RCC 7860 (cell line): ENCODE measurements at regions not wholly inside any gene's neighbourhood (a gene's known extent, or its start where the extent isn't known, plus 50 kb on each side); places are given as distances from the start of the nearest gene placed in this dataset.

Experiments
- DNase-seq: peaks from one replicate; pipeline ENCODE4 v3.0.0-alpha.2; 2015; ENCODE audit warnings: low spot score
- FAIRE-seq: peaks from 2 replicates; lab custom pipeline; 2012; peaks lifted over from hg19 to GRCh38; lab: Jason Lieb, UNC

GRCh38 chr15:88321271-88321670 is 64.7 kb upstream of the NTRK3 start:
- DNase-seq: no peak
- no peak for FAIRE-seq

DNA sequence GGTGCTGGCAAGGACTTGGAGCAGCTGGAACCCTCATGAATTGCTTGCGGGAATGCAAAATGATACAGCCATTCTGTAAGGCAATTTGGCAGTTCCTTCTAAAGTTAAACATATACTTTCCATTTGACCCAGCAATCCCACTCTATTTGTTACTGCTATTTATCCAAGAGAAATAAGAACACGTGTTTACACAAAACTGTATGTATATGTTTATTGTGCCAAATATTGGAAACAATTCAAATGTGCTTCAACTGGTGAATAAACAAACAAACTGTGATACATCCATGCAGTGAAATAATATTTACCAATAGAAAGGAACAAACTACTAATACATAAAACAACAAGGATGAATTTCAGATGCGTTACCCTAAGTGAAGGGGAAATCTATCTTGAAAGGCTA is 60.0 kb upstream of the NTRK3 start:
- FAIRE-seq: no peak
- DNase-seq: no peak

DNA sequence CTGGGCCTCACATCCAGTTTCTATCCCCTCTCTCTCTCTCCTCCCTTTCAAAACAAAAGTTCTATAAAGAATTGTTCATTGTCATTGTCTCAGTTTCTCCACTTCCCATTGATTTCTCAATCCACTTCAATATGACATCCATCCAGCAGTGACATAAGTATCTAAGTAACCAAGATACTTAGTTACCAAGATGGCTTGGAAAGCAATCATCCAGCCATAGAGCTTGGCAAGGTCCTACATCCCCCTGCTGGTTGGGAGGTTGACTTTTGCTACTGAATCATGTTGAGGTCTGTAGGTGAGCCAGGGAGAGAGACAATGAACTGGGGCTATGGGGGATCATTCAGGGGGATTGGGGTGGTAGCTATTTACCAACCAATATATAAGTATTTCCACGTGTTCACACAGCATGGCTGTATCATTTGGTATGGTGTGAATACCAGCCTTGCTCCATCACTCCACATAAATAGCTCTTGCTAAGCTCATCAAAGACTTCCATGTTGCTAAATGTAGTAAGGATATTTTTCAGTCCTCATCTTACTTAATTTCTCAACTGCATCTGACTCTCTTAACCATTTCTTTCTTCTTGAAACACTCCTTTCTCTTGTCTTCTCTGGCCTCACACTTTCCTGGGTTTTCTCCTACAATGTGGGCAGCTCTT is 58.8 kb upstream of the NTRK3 start:
- DNase-seq (no peak), FAIRE-seq (no peak)

GRCh38 chr15:88312941-88313579 is 56.5 kb upstream of the NTRK3 start:
- FAIRE-seq (no peak), DNase-seq (no peak)

DNA sequence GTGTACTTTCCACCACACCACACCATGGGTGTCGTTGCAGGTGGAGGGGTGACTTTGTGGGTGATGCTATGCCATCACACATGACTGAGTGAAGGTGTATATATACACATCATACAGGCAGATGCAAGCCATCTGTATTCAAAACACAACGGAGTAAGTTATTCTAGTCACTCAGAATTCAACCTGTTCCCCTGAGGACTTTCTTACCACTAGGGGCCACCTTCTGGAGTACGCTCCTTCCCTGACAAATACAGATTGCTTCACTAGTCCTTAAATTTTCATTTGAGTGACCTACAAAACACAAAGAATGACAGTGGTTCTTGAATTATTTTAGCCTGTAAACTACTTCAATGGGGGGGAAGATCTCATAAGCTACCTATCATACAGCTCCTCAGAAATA is 52.8 kb upstream of the NTRK3 start:
- FAIRE-seq (no peak), DNase-seq (no peak)

GRCh38 chr15:88307344-88307743 is 50.8 kb upstream of the NTRK3 start:
- no peak for FAIRE-seq
- no peak for DNase-seq
